ENCODE measurements at regions not wholly inside any gene's neighbourhood (a gene's known extent, or its start where the extent isn't known, plus 50 kb on each side); places are given as distances from the start of the nearest gene placed in this dataset.

- CTCF ChIA-PET (ENCODE audit: low intra/inter-chr PET ratio, low total read pairs) = no interaction called here
Measured at GRCh38 chr9:99475401-99476065, 253.5 kb downstream of the SEC61B start.

More at GRCh38 chr9:99475401-99476065, 253.5 kb downstream of the SEC61B start:
- H4K20me1 ChIP-seq (ENCODE audit: insufficient read depth, low read length) = no peaks in the 10 kb centered on the region
- no peak for DNase-seq (ENCODE audit: low spot score)
- POLR2A ChIA-PET = no interaction called here
- WGBS (ENCODE audit: low lambda C conversion rate) = 2% methylated on average over 3 of the region's 3 CpGs
- no peaks in the 10 kb centered on the region for H3K36me3 ChIP-seq (replicated peaks in 1 of 2; ENCODE audit: control insufficient read depth in 1 of 2, insufficient read depth in 2 of 2, low read length in 2 of 2)
- intact Hi-C loops (cut with micrococcal nuclease; ENCODE audit: unreplicated experiment) = no loop called here
- H2AFZ ChIP-seq (ENCODE audit: low read length) = no peak overlapping the region
- no peak overlapping the region for H3K9ac ChIP-seq (ENCODE audit: insufficient read depth, low read depth, low read length)
- no peak for ATAC-seq
- BruUV-seq (replicated peaks) = no TSS peak
- no peaks in the 10 kb centered on the region for H3K79me2 ChIP-seq (ENCODE audit: insufficient read depth, low read length)
- no peak overlapping the region for H3K27ac ChIP-seq (ENCODE audit: extremely low read length, insufficient read depth, low read length)
- in situ Hi-C loops (cut with HindIII; ENCODE audit: extremely low pct_ligation_motif_present, low pct_unique_long_range_greater_than_20kb) = no loop called here
- TF ChIP-seq KLF12 (CRISPR knock-in tag; IDR thresholded peaks at IDR 0.05; ENCODE audit: borderline replicate concordance) = no peak
- TF ChIP-seq MTA1 (CRISPR knock-in tag; IDR thresholded peaks at IDR 0.05; ENCODE audit: borderline replicate concordance) = no peak
- no peak for TF ChIP-seq RBM39 (IDR thresholded peaks at IDR 0.05; ENCODE audit: low read depth, low read length, poor library complexity, severe bottlenecking)
- TF ChIP-seq ZBED4 (CRISPR knock-in tag; IDR thresholded peaks at IDR 0.05; ENCODE audit: borderline replicate concordance) = no peak
- TF ChIP-seq ZNF556 (CRISPR knock-in tag; IDR thresholded peaks at IDR 0.05; ENCODE audit: borderline replicate concordance) = no peak
- no peak for TF ChIP-seq ATRX (CRISPR knock-in tag; IDR thresholded peaks at IDR 0.05; ENCODE audit: borderline replicate concordance)
- no peak overlapping the region for H3K4me3 ChIP-seq (replicated peaks in 1 of 3; ENCODE audit: insufficient read depth in 1 of 3, low read depth in 2 of 3, low read length in 3 of 3)
- H3K4me1 ChIP-seq (ENCODE audit: insufficient read depth, low read length) = no peaks in the 10 kb centered on the region
- H3K27me3 ChIP-seq (ENCODE audit: control insufficient read depth in 1 of 2, insufficient read depth in 2 of 2, low read length in 2 of 2) = no peaks in the 10 kb centered on the region; a peak in 1 of 5 replicates
- H3K4me2 ChIP-seq (ENCODE audit: low read depth, low read length) = no peak overlapping the region
- H3K9me3 ChIP-seq (ENCODE audit: low read length) = no peaks in the 10 kb centered on the region
- FAIRE-seq = no peak
